Keratinocyte (primary cell): ENCODE measurements at regions not wholly inside any gene's neighbourhood (a gene's known extent, or its start where the extent isn't known, plus 50 kb on each side); places are given as distances from the start of the nearest gene placed in this dataset.

Experiments
- DNase-seq: peaks from one replicate; pipeline ENCODE4 v3.0.0-alpha.2; 2011; ENCODE audit warnings: low read depth, missing footprints, low spot score
- FAIRE-seq: peaks from 2 replicates; lab custom pipeline; 2011; peaks lifted over from hg19 to GRCh38; lab: Jason Lieb, UNC
- H2AFZ ChIP-seq: 2 replicates; pipeline ENCODE4 v1.6.0; 2012; ENCODE audit warnings: low read length, control low read depth, inconsistent platforms; ENCODE audit not compliant: control insufficient read depth
- H3K27ac ChIP-seq: 2 replicates; pipeline ENCODE4 v1.5.1; 2011; ENCODE audit warnings: low read length; ENCODE audit not compliant: control insufficient read depth, insufficient read depth
- H3K27me3 ChIP-seq: 3 replicates; pipeline ENCODE4 v1.6.0; 2011; ENCODE audit warnings: low read length; ENCODE audit not compliant: control insufficient read depth, insufficient read depth; ENCODE audit errors: extremely low read depth
- H3K36me3 ChIP-seq, 2 experiments: 2 replicates in 1 of 2; 3 replicates in 1 of 2; pipeline ENCODE4 v1.5.1; 2011; ENCODE audit warnings: low read length in 2 of 2, mild to moderate bottlenecking in 1 of 2; ENCODE audit not compliant: control insufficient read depth in 2 of 2, insufficient read depth in 2 of 2; ENCODE audit errors: extremely low read depth in 1 of 2
- H3K4me1 ChIP-seq: 3 replicates; pipeline ENCODE4 v1.5.1; 2011; ENCODE audit warnings: low read length; ENCODE audit not compliant: control insufficient read depth, insufficient read depth; ENCODE audit errors: extremely low read depth
- H3K4me2 ChIP-seq: 3 replicates; pipeline ENCODE4 v1.6.0; 2011; ENCODE audit warnings: low read depth, low read length; ENCODE audit not compliant: control insufficient read depth, insufficient read depth; ENCODE audit errors: extremely low read depth
- H3K4me3 ChIP-seq, 3 experiments: fragments of 200-600 bp in 1 of 3; sonication (generic) in 1 of 3; 2 replicates in 2 of 3; 3 replicates in 1 of 3; pipeline ENCODE4 v1.5.1; 2011 to 2016; ENCODE audit warnings: low read length in 3 of 3, mild to moderate bottlenecking in 3 of 3, control low read depth in 2 of 3, inconsistent platforms in 1 of 3, low read depth in 1 of 3, mixed read lengths in 1 of 3, mixed run types in 1 of 3, moderate library complexity in 1 of 3; ENCODE audit not compliant: control insufficient read depth in 2 of 3, insufficient read depth in 2 of 3; ENCODE audit errors: extremely low read depth in 1 of 3
- H3K79me2 ChIP-seq: 2 replicates; pipeline ENCODE4 v1.6.0; 2012; ENCODE audit warnings: low read length; ENCODE audit not compliant: control insufficient read depth, insufficient read depth
- H3K9ac ChIP-seq: 3 replicates; pipeline ENCODE4 v1.6.0; 2011; ENCODE audit warnings: low read length; ENCODE audit not compliant: control insufficient read depth, insufficient read depth; ENCODE audit errors: extremely low read depth
- H3K9me1 ChIP-seq: 3 replicates; pipeline ENCODE4 v1.6.0; 2011; ENCODE audit warnings: low read length; ENCODE audit not compliant: control insufficient read depth, insufficient read depth; ENCODE audit errors: extremely low read depth
- H3K9me3 ChIP-seq: 2 replicates; pipeline ENCODE4 v1.5.1; 2012; ENCODE audit warnings: low read depth, low read length; ENCODE audit not compliant: control insufficient read depth
- H4K20me1 ChIP-seq: 3 replicates; pipeline ENCODE4 v1.6.0; 2011; ENCODE audit warnings: low read length; ENCODE audit not compliant: control insufficient read depth, insufficient read depth; ENCODE audit errors: extremely low read depth
- EZH2 ChIP-seq: IDR thresholded peaks from one replicate; pipeline ENCODE4 v1.6.1; 2012; ENCODE audit warnings: inconsistent platforms, mild to moderate bottlenecking, low read length, moderate library complexity
- dilution Hi-C: fragments of 300-500 bp; cut with MboI; formaldehyde crosslinking; loops from one replicate; pipeline ENCODE4 v1.7.0; 2020; ENCODE audit warnings: low sequenced_read_pairs; ENCODE audit not compliant: extremely low pct_ligation_motif_present
- TF ChIP-seq, protein P1 (sequence below), 3 experiments: IDR thresholded peaks in 1 of 3; conservative IDR thresholded peaks in 1 of 3; optimal IDR thresholded peaks in 1 of 3; 2 replicates in 2 of 3; 3 replicates in 1 of 3; pipeline versions ENCODE3 to v1.5.1; 2011; ENCODE audit warnings: low read length in 3 of 3, mild to moderate bottlenecking in 3 of 3, moderate library complexity in 2 of 3, control low read depth in 1 of 3, inconsistent platforms in 1 of 3; ENCODE audit not compliant: insufficient read depth in 2 of 3; ENCODE audit errors: extremely low read depth in 1 of 3

GRCh38 chr10:3658766-3659165 lies 126.2 kb downstream of the KLF6 start:
- no peak overlapping the region for H3K4me3 ChIP-seq
- peaks cover 7% of the 10 kb centered on the region for H3K4me1 ChIP-seq
- dilution Hi-C loops = no loop called here
- H3K9me3 ChIP-seq = no peaks in the 10 kb centered on the region
- DNase-seq (no peak), FAIRE-seq (no peak)
- H3K27ac ChIP-seq = no peak overlapping the region
- TF ChIP-seq, protein P1, sequence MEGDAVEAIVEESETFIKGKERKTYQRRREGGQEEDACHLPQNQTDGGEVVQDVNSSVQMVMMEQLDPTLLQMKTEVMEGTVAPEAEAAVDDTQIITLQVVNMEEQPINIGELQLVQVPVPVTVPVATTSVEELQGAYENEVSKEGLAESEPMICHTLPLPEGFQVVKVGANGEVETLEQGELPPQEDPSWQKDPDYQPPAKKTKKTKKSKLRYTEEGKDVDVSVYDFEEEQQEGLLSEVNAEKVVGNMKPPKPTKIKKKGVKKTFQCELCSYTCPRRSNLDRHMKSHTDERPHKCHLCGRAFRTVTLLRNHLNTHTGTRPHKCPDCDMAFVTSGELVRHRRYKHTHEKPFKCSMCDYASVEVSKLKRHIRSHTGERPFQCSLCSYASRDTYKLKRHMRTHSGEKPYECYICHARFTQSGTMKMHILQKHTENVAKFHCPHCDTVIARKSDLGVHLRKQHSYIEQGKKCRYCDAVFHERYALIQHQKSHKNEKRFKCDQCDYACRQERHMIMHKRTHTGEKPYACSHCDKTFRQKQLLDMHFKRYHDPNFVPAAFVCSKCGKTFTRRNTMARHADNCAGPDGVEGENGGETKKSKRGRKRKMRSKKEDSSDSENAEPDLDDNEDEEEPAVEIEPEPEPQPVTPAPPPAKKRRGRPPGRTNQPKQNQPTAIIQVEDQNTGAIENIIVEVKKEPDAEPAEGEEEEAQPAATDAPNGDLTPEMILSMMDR (optimal IDR thresholded peaks at IDR 0.05 in 1 of 3, IDR thresholded peaks at IDR 0.05 in 1 of 3, conservative IDR thresholded peaks at IDR 0.05 in 1 of 3; ENCODE audit: extremely low read depth in 1 of 3, insufficient read depth in 2 of 3, low read length in 3 of 3) = no peak
- TF ChIP-seq EZH2 = no peak
- no peaks in the 10 kb centered on the region for H3K9me1 ChIP-seq
- H3K27me3 ChIP-seq = no peaks in the 10 kb centered on the region
- H3K4me2 ChIP-seq = no peak overlapping the region
- no peak overlapping the region for H3K9ac ChIP-seq
- no peak overlapping the region for H2AFZ ChIP-seq
- no peaks in the 10 kb centered on the region for H4K20me1 ChIP-seq
- H3K79me2 ChIP-seq = no peaks in the 10 kb centered on the region
- no peaks in the 10 kb centered on the region for H3K36me3 ChIP-seq

DNA sequence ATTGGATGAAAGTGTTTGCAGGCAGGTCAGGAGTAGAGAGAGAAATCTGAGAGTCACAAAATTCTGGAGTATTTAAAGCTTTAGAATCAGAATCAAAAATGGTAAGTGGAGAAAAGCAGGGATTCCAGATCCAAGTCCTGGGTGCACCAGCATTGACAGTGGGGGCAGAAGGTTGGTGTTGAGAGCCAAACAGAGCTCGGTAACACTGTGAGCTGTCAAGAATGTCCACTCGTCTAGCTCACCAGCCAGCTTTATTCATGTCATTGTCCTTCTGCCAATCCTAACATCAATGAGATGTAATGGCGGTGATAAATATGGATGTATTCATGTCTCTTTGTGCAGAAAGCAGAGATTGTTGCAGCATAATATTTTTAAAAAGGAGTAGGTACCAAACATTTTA lies 128.8 kb downstream of the KLF6 start:
- dilution Hi-C loops = no loop called here
- no peaks in the 10 kb centered on the region for H3K79me2 ChIP-seq
- no peaks in the 10 kb centered on the region for H3K36me3 ChIP-seq
- no peaks in the 10 kb centered on the region for H4K20me1 ChIP-seq
- TF ChIP-seq, protein P1 (optimal IDR thresholded peaks at IDR 0.05 in 1 of 3, IDR thresholded peaks at IDR 0.05 in 1 of 3, conservative IDR thresholded peaks at IDR 0.05 in 1 of 3; ENCODE audit: extremely low read depth in 1 of 3, insufficient read depth in 2 of 3, low read length in 3 of 3) = no peak
- TF ChIP-seq EZH2 = no peak
- no peak overlapping the region for H3K4me3 ChIP-seq
- H3K27ac ChIP-seq = no peak overlapping the region
- H3K27me3 ChIP-seq = no peaks in the 10 kb centered on the region
- DNase-seq (no peak), FAIRE-seq (no peak)
- no peak overlapping the region for H2AFZ ChIP-seq
- H3K9me3 ChIP-seq = no peaks in the 10 kb centered on the region
- H3K9ac ChIP-seq = no peak overlapping the region
- H3K4me1 ChIP-seq = peaks cover 7% of the 10 kb centered on the region
- no peaks in the 10 kb centered on the region for H3K9me1 ChIP-seq
- H3K4me2 ChIP-seq = no peak overlapping the region
